ENCODE measurements at regions not wholly inside any gene's neighbourhood (a gene's known extent, or its start where the extent isn't known, plus 50 kb on each side); places are given as distances from the start of the nearest gene placed in this dataset.

GRCh38 chr11:25206762-25207161 lies 709.9 kb downstream of the LUZP2 start:
- DNase-seq (ENCODE audit: low read depth): no peak
- H3K4me3 ChIP-seq (ENCODE audit: low read depth, low read length): no peak overlapping the region
- TF ChIP-seq CTCF (IDR thresholded peaks at IDR 0.05; ENCODE audit: insufficient read depth, low read depth, low read length, missing control alignments): no peak

GRCh38 chr11:25211635-25212254 lies 714.9 kb downstream of the LUZP2 start:
- H3K4me3 ChIP-seq (ENCODE audit: low read depth, low read length): no peak overlapping the region
- no peak for DNase-seq (ENCODE audit: low read depth)
- TF ChIP-seq CTCF (IDR thresholded peaks at IDR 0.05; ENCODE audit: insufficient read depth, low read depth, low read length, missing control alignments): no peak

- H3K4me3 ChIP-seq (ENCODE audit: low read depth, low read length): no peak overlapping the region
- no peak for DNase-seq (ENCODE audit: low read depth)
- no peak for TF ChIP-seq CTCF (IDR thresholded peaks at IDR 0.05; ENCODE audit: insufficient read depth, low read depth, low read length, missing control alignments)
These were observed 717.8 kb downstream of the LUZP2 start for GRCh38 chr11:25214535-25215176.

DNA sequence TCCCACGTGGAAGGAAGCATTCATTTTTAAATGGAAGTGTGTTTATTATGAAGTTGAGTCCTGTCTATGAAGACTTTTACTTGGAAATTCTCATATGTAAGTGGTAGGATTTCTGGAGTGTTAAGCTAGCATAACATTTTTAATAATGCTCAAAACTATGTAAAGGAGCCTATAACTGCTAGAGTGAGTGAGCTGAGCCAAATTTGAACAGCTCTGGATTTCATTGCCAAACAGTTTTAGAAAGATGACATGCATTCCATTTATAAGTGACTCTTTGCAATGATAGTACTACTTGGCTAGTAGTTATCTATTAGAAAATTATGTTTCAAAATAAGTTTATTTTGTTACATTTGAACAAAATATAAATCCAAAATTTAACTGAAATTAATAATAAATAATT lies 721.2 kb downstream of the LUZP2 start:
- TF ChIP-seq CTCF (IDR thresholded peaks at IDR 0.05; ENCODE audit: insufficient read depth, low read depth, low read length, missing control alignments): no peak
- no peak for DNase-seq (ENCODE audit: low read depth)
- no peak overlapping the region for H3K4me3 ChIP-seq (ENCODE audit: low read depth, low read length)

GRCh38 chr11:25225078-25225477 lies 728.2 kb downstream of the LUZP2 start:
- H3K4me3 ChIP-seq (ENCODE audit: low read depth, low read length): no peak overlapping the region
- no peak for DNase-seq (ENCODE audit: low read depth)
- no peak for TF ChIP-seq CTCF (IDR thresholded peaks at IDR 0.05; ENCODE audit: insufficient read depth, low read depth, low read length, missing control alignments)

DNA sequence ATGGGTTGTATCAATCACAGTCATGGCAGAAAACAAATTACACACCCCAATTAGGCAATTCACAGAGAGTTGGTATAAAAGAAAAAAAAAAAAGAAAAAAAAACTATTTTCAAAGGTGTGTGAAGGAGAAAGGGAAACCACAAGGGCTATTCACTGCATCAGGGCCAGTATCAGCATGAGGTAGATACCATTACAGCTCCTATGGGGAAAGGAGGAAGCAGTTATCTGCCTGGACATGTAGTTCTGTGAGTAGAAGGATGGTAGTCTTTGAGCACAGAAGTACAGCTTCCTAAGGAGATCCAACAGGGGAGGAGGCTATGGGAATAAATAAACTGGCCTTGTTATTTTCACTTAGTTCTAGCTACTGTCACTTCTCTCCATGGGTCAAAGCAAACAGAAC lies 746.1 kb downstream of the LUZP2 start:
- no peak for TF ChIP-seq CTCF (IDR thresholded peaks at IDR 0.05; ENCODE audit: insufficient read depth, low read depth, low read length, missing control alignments)
- no peak for DNase-seq (ENCODE audit: low read depth)
- no peak overlapping the region for H3K4me3 ChIP-seq (ENCODE audit: low read depth, low read length)

GRCh38 chr11:25244126-25244525 lies 747.3 kb downstream of the LUZP2 start:
- no peak for DNase-seq (ENCODE audit: low read depth)
- no peak for TF ChIP-seq CTCF (IDR thresholded peaks at IDR 0.05; ENCODE audit: insufficient read depth, low read depth, low read length, missing control alignments)
- H3K4me3 ChIP-seq (ENCODE audit: low read depth, low read length): no peak overlapping the region

Measured in GM12865 (cell line).